ENCODE measurements at regions not wholly inside any gene's neighbourhood (a gene's known extent, or its start where the extent isn't known, plus 50 kb on each side); places are given as distances from the start of the nearest gene placed in this dataset.

- DNase-seq = no peak
Measured at GRCh38 chr7:46478046-46478445, 557.0 kb upstream of the IGFBP3 start.

- DNase-seq = peak; percentile 61
Measured at GRCh38 chr7:46468753-46469356, 547.8 kb upstream of the IGFBP3 start.

- no peak for DNase-seq
Measured at GRCh38 chr7:46463170-46463569, 542.1 kb upstream of the IGFBP3 start.

- no peak for DNase-seq
Measured at GRCh38 chr7:46461334-46461777, 540.3 kb upstream of the IGFBP3 start.

- DNase-seq = no peak
Measured at GRCh38 chr7:46459942-46460341, 538.9 kb upstream of the IGFBP3 start.

- DNase-seq = no peak
Measured at GRCh38 chr7:46454816-46455215, 533.7 kb upstream of the IGFBP3 start.

GRCh38 chr7:46452561-46453135 is 531.6 kb upstream of the IGFBP3 start:
- DNase-seq = no peak

- no peak for DNase-seq
Measured at GRCh38 chr7:46451846-46452245, 530.8 kb upstream of the IGFBP3 start.

GRCh38 chr7:46450886-46451285 is 529.8 kb upstream of the IGFBP3 start:
- no peak for DNase-seq

GRCh38 chr7:46450425-46450824 is 529.4 kb upstream of the IGFBP3 start:
- DNase-seq = no peak

GRCh38 chr7:46449743-46450142 is 528.7 kb upstream of the IGFBP3 start:
- no peak for DNase-seq

- no peak for DNase-seq
Measured at GRCh38 chr7:46448478-46448877, 527.4 kb upstream of the IGFBP3 start.

GRCh38 chr7:46446151-46446550 is 525.1 kb upstream of the IGFBP3 start:
- no peak for DNase-seq

- DNase-seq = peak; percentile 59
Measured at GRCh38 chr7:46444256-46444655, 523.2 kb upstream of the IGFBP3 start.

GRCh38 chr7:46440186-46440585 is 519.1 kb upstream of the IGFBP3 start:
- DNase-seq = no peak

GRCh38 chr7:46432708-46433107 is 511.6 kb upstream of the IGFBP3 start:
- DNase-seq = no peak

GRCh38 chr7:46428295-46428694 is 507.2 kb upstream of the IGFBP3 start:
- DNase-seq = no peak

GRCh38 chr7:46424934-46425333 is 503.9 kb upstream of the IGFBP3 start:
- DNase-seq = peak; percentile 19

GRCh38 chr7:46421441-46422230 is 500.6 kb upstream of the IGFBP3 start:
- no peak for DNase-seq

- no peak for DNase-seq
Measured at GRCh38 chr7:46414946-46415345, 493.9 kb upstream of the IGFBP3 start.

- no peak for DNase-seq
Measured at GRCh38 chr7:46411236-46411635, 490.2 kb upstream of the IGFBP3 start.

GRCh38 chr7:46407125-46407524 is 486.1 kb upstream of the IGFBP3 start:
- DNase-seq = no peak

- DNase-seq = no peak
Measured at GRCh38 chr7:46397591-46397990, 476.5 kb upstream of the IGFBP3 start.

GRCh38 chr7:46396481-46396880 is 475.4 kb upstream of the IGFBP3 start:
- DNase-seq = no peak
